Tibial nerve (tissue), 4 donors: ENCODE measurements at regions not wholly inside any gene's neighbourhood (a gene's known extent, or its start where the extent isn't known, plus 50 kb on each side); places are given as distances from the start of the nearest gene placed in this dataset.

Experiments
- DNase-seq, 2 donors: peaks; one replicate each; pipeline ENCODE4 v3.0.0-alpha.2; 2019; ENCODE audit warnings: low spot score in 2 of 2
- H3K27ac ChIP-seq, 4 donors: fragments of 200-600 bp; sonication (generic) in 3 of 4; one replicate each; pipeline ENCODE4 v1.5.1; 2017 to 2019; ENCODE audit warnings: mild to moderate bottlenecking in 1 of 4
- H3K27me3 ChIP-seq, 2 donors: fragments of 200-600 bp; sonication (generic) in 1 of 2; one replicate each; pipeline versions ENCODE4 v1.5.1 to v1.6.0; 2017 to 2019
- H3K36me3 ChIP-seq, 3 donors: fragments of 200-600 bp; sonication (generic); one replicate each; pipeline ENCODE4 v1.5.1; 2018 to 2019
- H3K4me1 ChIP-seq, 4 donors: fragments of 200-600 bp; sonication (generic) in 3 of 4; one replicate each; pipeline ENCODE4 v1.5.1; 2017 to 2019
- H3K4me3 ChIP-seq, 4 donors: fragments of 200-600 bp; sonication (generic) in 3 of 4; one replicate each; pipeline ENCODE4 v1.5.1; 2017 to 2019; ENCODE audit warnings: mild to moderate bottlenecking in 1 of 4, moderate library complexity in 1 of 4
- H3K9me3 ChIP-seq, 4 donors: fragments of 200-600 bp; sonication (generic) in 3 of 4; one replicate each; pipeline ENCODE4 v1.5.1; 2017 to 2019
- EP300 ChIP-seq, 2 donors: sonication (generic); formaldehyde crosslinking; IDR thresholded peaks; one replicate each; pipeline ENCODE4 v1.6.1; 2017; ENCODE audit warnings: antibody characterized with exemption in 2 of 2, mild to moderate bottlenecking in 1 of 2
- POLR2A ChIP-seq, 2 donors: fragments of 450-650 bp; IDR thresholded peaks; one replicate each; pipeline ENCODE4 v1.6.1; 2017; ENCODE audit warnings: antibody characterized with exemption in 2 of 2, mild to moderate bottlenecking in 2 of 2, moderate library complexity in 2 of 2
- WGBS, 2 donors: methylation state at CpG; one replicate each; pipeline ENCODE4 v1.1.5; 2018; 5-methylcytosine and 5-hydroxymethylcytosine counted together
- TF ChIP-seq, protein P1 (sequence below), 5 experiments: fragments of 200-600 bp in 3 of 5; fragments of 450-650 bp in 2 of 5; sonication (generic) in 3 of 5; IDR thresholded peaks; one replicate each; pipeline ENCODE4 v1.5.1; 2016 to 2019; ENCODE audit warnings: antibody characterized with exemption in 5 of 5, mild to moderate bottlenecking in 3 of 5, moderate library complexity in 2 of 5

DNA sequence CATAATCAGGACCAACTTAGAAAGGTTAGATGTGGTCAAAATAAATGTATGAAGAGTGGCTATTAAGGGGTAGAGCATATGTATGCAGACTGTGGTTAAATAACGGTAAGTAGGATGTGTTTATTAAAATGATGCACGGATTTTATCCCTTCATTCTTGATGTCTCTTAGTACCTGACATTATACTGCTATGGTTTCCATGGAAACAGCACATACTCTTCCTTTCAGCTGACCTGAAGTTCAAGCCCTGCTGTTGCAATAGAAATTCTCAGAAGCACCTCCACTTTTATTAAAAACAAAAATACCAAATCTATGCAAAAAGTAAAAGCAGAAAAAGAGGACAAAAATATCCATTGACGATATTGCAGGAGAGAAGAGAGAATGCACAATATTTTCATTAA lies 381.4 kb downstream of the RWDD3 start:
- TF ChIP-seq, protein P1, sequence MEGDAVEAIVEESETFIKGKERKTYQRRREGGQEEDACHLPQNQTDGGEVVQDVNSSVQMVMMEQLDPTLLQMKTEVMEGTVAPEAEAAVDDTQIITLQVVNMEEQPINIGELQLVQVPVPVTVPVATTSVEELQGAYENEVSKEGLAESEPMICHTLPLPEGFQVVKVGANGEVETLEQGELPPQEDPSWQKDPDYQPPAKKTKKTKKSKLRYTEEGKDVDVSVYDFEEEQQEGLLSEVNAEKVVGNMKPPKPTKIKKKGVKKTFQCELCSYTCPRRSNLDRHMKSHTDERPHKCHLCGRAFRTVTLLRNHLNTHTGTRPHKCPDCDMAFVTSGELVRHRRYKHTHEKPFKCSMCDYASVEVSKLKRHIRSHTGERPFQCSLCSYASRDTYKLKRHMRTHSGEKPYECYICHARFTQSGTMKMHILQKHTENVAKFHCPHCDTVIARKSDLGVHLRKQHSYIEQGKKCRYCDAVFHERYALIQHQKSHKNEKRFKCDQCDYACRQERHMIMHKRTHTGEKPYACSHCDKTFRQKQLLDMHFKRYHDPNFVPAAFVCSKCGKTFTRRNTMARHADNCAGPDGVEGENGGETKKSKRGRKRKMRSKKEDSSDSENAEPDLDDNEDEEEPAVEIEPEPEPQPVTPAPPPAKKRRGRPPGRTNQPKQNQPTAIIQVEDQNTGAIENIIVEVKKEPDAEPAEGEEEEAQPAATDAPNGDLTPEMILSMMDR (IDR thresholded peaks at IDR 0.05) = no peak
- TF ChIP-seq POLR2A (IDR thresholded peaks at IDR 0.05) (no peak), EP300 (IDR thresholded peaks at IDR 0.05) (no peak)
- H3K9me3 ChIP-seq = no peaks in the 10 kb centered on the region
- H3K4me3 ChIP-seq = no peak overlapping the region
- WGBS, 2 donors = 85 to 89% methylated on average over 3 of the region's 3 CpGs
- no peak for DNase-seq
- no peaks in the 10 kb centered on the region for H3K36me3 ChIP-seq
- H3K27me3 ChIP-seq = no peaks in the 10 kb centered on the region
- H3K4me1 ChIP-seq = peaks cover 0 to 3% (median 0%) of the 10 kb centered on the region in 4 donors
- no peak overlapping the region for H3K27ac ChIP-seq

DNA sequence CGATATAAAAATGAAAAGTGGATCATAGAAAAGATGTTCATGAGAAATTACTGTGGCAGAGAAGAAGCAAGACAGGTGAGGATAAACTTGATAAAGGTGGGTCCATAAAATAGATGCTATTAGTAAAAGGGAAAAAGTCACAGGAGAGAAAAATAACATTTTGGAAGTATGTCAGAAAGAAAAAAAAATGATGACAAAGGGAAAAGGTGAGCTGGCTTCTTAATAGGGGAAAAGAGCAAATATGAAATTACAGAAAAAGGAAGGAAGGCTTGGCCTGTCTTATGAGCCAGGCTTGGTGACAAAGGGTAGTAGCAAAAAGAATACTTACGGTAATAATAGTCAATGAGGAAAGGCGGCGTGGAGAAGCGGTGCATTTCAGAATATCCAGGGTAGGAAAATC lies 386.1 kb downstream of the RWDD3 start:
- no peak for DNase-seq
- WGBS, 2 donors = 84 to 86% methylated on average over 5 of the region's 5 CpGs
- TF ChIP-seq, protein P1 (IDR thresholded peaks at IDR 0.05) = no peak
- TF ChIP-seq EP300 (IDR thresholded peaks at IDR 0.05) (no peak), POLR2A (IDR thresholded peaks at IDR 0.05) (no peak)
- Histone ChIP-seq H3K9me3 (no peaks in the 10 kb centered on the region), H3K4me1 (no peaks in the 10 kb centered on the region), H3K27me3 (no peaks in the 10 kb centered on the region), H3K27ac (no peak overlapping the region), H3K4me3 (no peak overlapping the region), H3K36me3 (no peaks in the 10 kb centered on the region)

DNA sequence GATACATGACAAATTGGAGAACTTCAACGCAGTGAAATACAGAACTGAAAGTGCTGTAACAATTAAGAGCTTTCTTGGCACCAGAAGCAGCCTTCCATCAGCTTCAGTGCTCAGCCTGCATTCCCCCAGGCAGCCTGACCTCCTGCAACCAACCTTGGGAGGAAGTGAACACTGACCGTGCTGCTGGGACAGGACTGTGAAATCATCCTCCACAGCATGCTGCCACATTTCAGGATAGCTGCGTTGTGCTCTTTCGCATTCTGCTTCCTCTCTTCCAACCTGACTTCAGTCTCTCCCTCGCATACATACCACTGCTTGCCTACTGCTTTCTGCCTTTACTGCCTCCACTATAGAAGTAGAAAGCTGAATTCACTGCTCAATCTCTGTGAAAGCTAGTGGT lies 388.6 kb downstream of the RWDD3 start:
- no peak for TF ChIP-seq EP300 (IDR thresholded peaks at IDR 0.05)
- TF ChIP-seq, protein P1 (IDR thresholded peaks at IDR 0.05) = no peak
- Histone ChIP-seq H3K36me3 (no peaks in the 10 kb centered on the region), H3K27me3 (no peaks in the 10 kb centered on the region), H3K4me3 (no peak overlapping the region), H3K4me1 (no peaks in the 10 kb centered on the region), H3K9me3 (no peaks in the 10 kb centered on the region), H3K27ac (no peak overlapping the region)
- WGBS, 2 donors = 51 to 53% methylated on average over 5 of the region's 5 CpGs
- DNase-seq = no peak

DNA sequence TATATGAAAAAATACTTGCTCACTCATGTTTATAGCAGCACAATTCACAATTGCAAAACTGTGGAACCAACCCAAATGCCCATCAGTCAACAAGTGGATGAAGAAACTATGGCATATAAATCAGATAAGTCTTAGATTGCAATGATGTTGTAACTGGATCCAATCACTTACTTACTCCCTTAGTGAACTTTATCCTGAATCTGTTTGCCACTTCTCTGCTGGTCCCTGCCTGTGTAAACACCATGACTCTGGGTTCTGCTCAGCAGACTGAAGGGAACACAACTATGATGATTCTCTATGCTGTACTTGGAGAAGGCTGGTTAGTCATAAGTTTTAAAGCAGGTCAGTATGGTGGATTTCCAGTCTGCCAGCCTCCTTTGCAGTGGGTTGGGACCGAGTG lies 391.2 kb downstream of the RWDD3 start:
- no peaks in the 10 kb centered on the region for H3K36me3 ChIP-seq
- no peak for DNase-seq
- 92 to 100% methylated on average over 1 of the region's 1 CpG for WGBS, 2 donors

DNA sequence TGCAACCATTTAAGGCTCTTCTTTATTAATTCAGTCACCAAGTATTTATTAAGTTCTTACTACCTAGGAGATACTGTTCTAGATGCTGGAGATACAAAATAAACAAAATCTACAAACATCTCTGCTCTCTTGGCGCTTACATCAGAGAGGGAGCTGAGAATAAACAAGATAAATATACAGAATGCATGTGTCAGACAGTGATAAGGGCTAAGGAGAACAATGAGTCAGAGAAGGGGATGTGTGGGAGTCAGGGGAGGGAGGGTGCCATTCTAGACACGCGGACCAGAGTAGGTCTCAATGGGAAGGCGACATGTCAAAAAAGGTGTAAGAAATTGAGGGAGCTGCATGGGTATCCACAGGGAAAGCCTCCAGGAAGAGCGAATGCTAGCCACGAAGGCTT lies 393.2 kb downstream of the RWDD3 start:
- no peak for DNase-seq
- no peaks in the 10 kb centered on the region for H3K27me3 ChIP-seq
- no peak overlapping the region for H3K4me3 ChIP-seq
- H3K9me3 ChIP-seq = no peaks in the 10 kb centered on the region
- WGBS, 2 donors = 85 to 91% methylated on average over 6 of the region's 6 CpGs
- H3K27ac ChIP-seq = no peak overlapping the region
- no peaks in the 10 kb centered on the region for H3K4me1 ChIP-seq
- TF ChIP-seq POLR2A (IDR thresholded peaks at IDR 0.05) = no peak
- no peak for TF ChIP-seq EP300 (IDR thresholded peaks at IDR 0.05)
- TF ChIP-seq, protein P1 (IDR thresholded peaks at IDR 0.05) = no peak
- H3K36me3 ChIP-seq = no peaks in the 10 kb centered on the region

More for the DNA sequence above, 391.2 kb downstream of the RWDD3 start:
- Histone ChIP-seq H3K4me3 (no peak overlapping the region), H3K27me3 (no peaks in the 10 kb centered on the region), H3K4me1 (no peaks in the 10 kb centered on the region), H3K27ac (no peak overlapping the region), H3K9me3 (no peaks in the 10 kb centered on the region)
- TF ChIP-seq POLR2A (IDR thresholded peaks at IDR 0.05) (no peak), EP300 (IDR thresholded peaks at IDR 0.05) (no peak)
- TF ChIP-seq, protein P1 (IDR thresholded peaks at IDR 0.05) = no peak
